HEK293T (cell line): ENCODE measurements at regions not wholly inside any gene's neighbourhood (a gene's known extent, or its start where the extent isn't known, plus 50 kb on each side); places are given as distances from the start of the nearest gene placed in this dataset.

Experiments used
- CTCF ChIA-PET: fragments of 350-600 bp; formaldehyde crosslinking; extraction: SDS; loops from one replicate; lab custom pipeline; 2021; ENCODE audit warnings: antibody characterized with exemption, inconsistent platforms; lab: Yijun Ruan, JAX
- POLR2A ChIA-PET: fragments of 350-600 bp; formaldehyde crosslinking; extraction: SDS; loops from one replicate; lab custom pipeline; 2020; ENCODE audit warnings: antibody characterized with exemption, inconsistent platforms; lab: Yijun Ruan, JAX
- DNase-seq: peaks from one replicate; pipeline ENCODE4 v3.0.0; 2012; ENCODE audit warnings: mixed read lengths; ENCODE audit errors: extremely low spot score
- ARNT ChIP-seq: fragments of 450-650 bp; IDR thresholded peaks from 2 replicates; pipeline ENCODE4 v1.6.1; 2017; ENCODE audit warnings: mild to moderate bottlenecking
- BHLHE40 ChIP-seq: fragments of 450-650 bp; IDR thresholded peaks from 2 replicates; pipeline ENCODE4 v1.6.1; 2016; ENCODE audit warnings: mild to moderate bottlenecking, moderate library complexity, borderline replicate concordance
- CTBP1 ChIP-seq: fragments of 450-650 bp; IDR thresholded peaks from 2 replicates; pipeline ENCODE4 v1.6.1; 2016; ENCODE audit warnings: borderline replicate concordance
- ELF4 ChIP-seq: fragments of 450-650 bp; IDR thresholded peaks from 2 replicates; pipeline ENCODE4 v1.6.1; 2017; ENCODE audit warnings: antibody characterized with exemption
- FOXA1 ChIP-seq: fragments of 450-650 bp; IDR thresholded peaks from 2 replicates; pipeline ENCODE4 v1.6.1; 2016; ENCODE audit warnings: mild to moderate bottlenecking
- FOXK2 ChIP-seq: fragments of 450-650 bp; IDR thresholded peaks from 2 replicates; pipeline ENCODE4 v1.6.1; 2016; ENCODE audit warnings: mild to moderate bottlenecking
- FOXM1 ChIP-seq: fragments of 450-650 bp; IDR thresholded peaks from 2 replicates; pipeline ENCODE4 v1.6.1; 2017; ENCODE audit warnings: mild to moderate bottlenecking, borderline replicate concordance
- HDGF ChIP-seq: fragments of 450-650 bp; IDR thresholded peaks from 2 replicates; pipeline ENCODE4 v1.6.1; 2017; ENCODE audit warnings: antibody characterized with exemption, borderline replicate concordance
- L3MBTL2 ChIP-seq: fragments of 450-650 bp; conservative IDR thresholded peaks from 2 replicates; pipeline ENCODE4 v1.6.1; 2016; ENCODE audit warnings: mild to moderate bottlenecking
- LEF1 ChIP-seq: fragments of 450-650 bp; IDR thresholded peaks from 2 replicates; pipeline ENCODE4 v1.6.1; 2017; ENCODE audit warnings: mild to moderate bottlenecking, borderline replicate concordance
- NFRKB ChIP-seq: fragments of 450-650 bp; IDR thresholded peaks from 2 replicates; pipeline ENCODE4 v1.6.1; 2016; ENCODE audit warnings: mild to moderate bottlenecking, moderate library complexity
- PKNOX1 ChIP-seq: fragments of 450-650 bp; IDR thresholded peaks from 2 replicates; pipeline ENCODE4 v1.6.1; 2016
- SP1 ChIP-seq: fragments of 450-650 bp; IDR thresholded peaks from 2 replicates; pipeline ENCODE4 v1.6.1; 2017
- SUZ12 ChIP-seq: fragments of 450-650 bp; IDR thresholded peaks from 2 replicates; pipeline ENCODE4 v1.6.1; 2016; ENCODE audit warnings: mild to moderate bottlenecking
- TARDBP ChIP-seq: fragments of 450-650 bp; IDR thresholded peaks from 2 replicates; pipeline ENCODE4 v1.6.1; 2016
- ZNF384 ChIP-seq: fragments of 450-650 bp; IDR thresholded peaks from 2 replicates; pipeline ENCODE4 v1.6.1; 2016

GRCh38 chr13:88217372-88217771 is 546.2 kb downstream of the SLITRK5 start:
- no peak for DNase-seq
- ChIA-PET POLR2A (no interaction called here), CTCF (interaction anchor here (0.6 kb wide), 1 partner anchor 1608 kb away, joined by 5 read pairs; no protein-coding TSS in a partner anchor)
- TF ChIP-seq PKNOX1 (peak; percentile 82), FOXA1 (no peak)

- TF ChIP-seq BHLHE40: no peak
- TF ChIP-seq ELF4: no peak
- TF ChIP-seq SUZ12: no peak
- TF ChIP-seq FOXM1: no peak
- no peak for TF ChIP-seq FOXK2
- TF ChIP-seq ARNT: no peak
- TF ChIP-seq ZNF384: no peak
- TF ChIP-seq L3MBTL2: no peak
- no peak for TF ChIP-seq SP1
- TF ChIP-seq TARDBP: no peak
- no peak for TF ChIP-seq LEF1
- TF ChIP-seq PKNOX1: no peak
- DNase-seq: no peak
- POLR2A ChIA-PET: no interaction called here
These were observed 546.7 kb downstream of the SLITRK5 start for GRCh38 chr13:88217883-88218282.

GRCh38 chr13:88223958-88224357 is 552.8 kb downstream of the SLITRK5 start:
- ChIA-PET CTCF (no interaction called here), POLR2A (no interaction called here)
- TF ChIP-seq HDGF: no peak
- TF ChIP-seq FOXM1: no peak
- no peak for DNase-seq

More at GRCh38 chr13:88217883-88218282, 546.7 kb downstream of the SLITRK5 start:
- CTCF ChIA-PET: no interaction called here

- TF ChIP-seq L3MBTL2 (no peak), NFRKB (no peak), FOXA1 (no peak), HDGF (no peak), FOXK2 (no peak), TARDBP (no peak), SUZ12 (no peak), ARNT (no peak), ZNF384 (no peak), PKNOX1 (no peak), LEF1 (no peak), FOXM1 (no peak), CTBP1 (no peak), BHLHE40 (no peak), ELF4 (no peak), SP1 (no peak)
- no peak for DNase-seq
- ChIA-PET CTCF (no interaction called here), POLR2A (no interaction called here)
These were observed 564.3 kb downstream of the SLITRK5 start for GRCh38 chr13:88235441-88235840.

GRCh38 chr13:88246239-88246638 is 575.1 kb downstream of the SLITRK5 start:
- no peak for TF ChIP-seq BHLHE40
- TF ChIP-seq L3MBTL2: peak; percentile 53
- TF ChIP-seq PKNOX1: peak; percentile 63
- TF ChIP-seq FOXM1: no peak
- no peak for TF ChIP-seq FOXK2
- DNase-seq: peak; percentile 73
- ChIA-PET POLR2A (interaction anchor here (0.6 kb wide), 1 partner anchor 181 kb away, joined by 3 read pairs; no protein-coding TSS in a partner anchor), CTCF (no interaction called here)

- DNase-seq: peak; percentile 30
- ChIA-PET POLR2A (no interaction called here), CTCF (no interaction called here)
- TF ChIP-seq L3MBTL2 (no peak), PKNOX1 (peak; percentile 77), ZNF384 (peak; percentile 50)
These were observed 577.2 kb downstream of the SLITRK5 start for GRCh38 chr13:88248393-88248792.
